ENCODE measurements at regions not wholly inside any gene's neighbourhood (a gene's known extent, or its start where the extent isn't known, plus 50 kb on each side); places are given as distances from the start of the nearest gene placed in this dataset.
A peak's percentile ranks its signal among the peaks of the same experiment; 100 is the strongest.
"Not testable (repeated sequence)": the region's sequence is repeated elsewhere in the genome, so short reads cannot be mapped to it uniquely, and the experiment has no call there.

DNA sequence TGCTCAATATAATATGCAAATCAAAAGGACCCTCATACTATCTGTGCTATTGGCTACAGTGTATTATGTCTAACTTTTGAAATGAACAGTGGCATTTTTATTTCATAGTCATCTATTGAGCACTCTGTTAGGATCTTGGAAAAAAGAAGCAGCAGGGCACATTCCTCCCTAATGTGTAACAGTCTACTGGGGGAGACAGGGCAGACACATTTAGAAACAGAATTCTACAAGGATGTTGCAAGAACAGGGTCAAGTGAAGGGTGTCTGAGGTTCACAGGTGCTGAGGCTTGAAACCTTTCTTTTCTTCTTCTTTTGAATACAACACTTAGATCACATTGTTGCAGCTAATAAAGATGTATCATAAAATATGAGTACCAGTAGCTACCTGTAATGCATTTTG, 129.7 kb upstream of the SLC4A4 start:
- peak; percentile 86 for DNase-seq (ENCODE audit: low spot score)

DNA sequence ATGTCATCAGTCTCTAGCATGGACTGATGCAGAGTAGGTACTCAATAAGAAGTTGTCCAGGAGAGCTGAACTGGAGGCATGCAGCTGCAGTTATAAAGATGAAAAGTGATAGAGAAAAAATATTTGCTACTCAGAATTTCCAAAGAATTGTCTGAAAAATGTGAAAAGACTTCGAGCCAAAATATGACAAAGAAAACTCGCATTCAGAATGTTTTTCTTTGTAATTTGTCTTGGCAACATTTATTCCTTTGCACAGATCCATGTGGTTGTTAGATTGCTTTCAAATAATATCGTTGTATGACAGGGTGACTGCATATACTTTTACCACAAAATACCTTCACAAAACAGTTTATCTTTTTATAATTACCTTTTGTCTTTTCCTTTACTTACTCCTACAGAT, 128.0 kb upstream of the SLC4A4 start:
- peak; percentile 22 for DNase-seq (ENCODE audit: low spot score)

DNA sequence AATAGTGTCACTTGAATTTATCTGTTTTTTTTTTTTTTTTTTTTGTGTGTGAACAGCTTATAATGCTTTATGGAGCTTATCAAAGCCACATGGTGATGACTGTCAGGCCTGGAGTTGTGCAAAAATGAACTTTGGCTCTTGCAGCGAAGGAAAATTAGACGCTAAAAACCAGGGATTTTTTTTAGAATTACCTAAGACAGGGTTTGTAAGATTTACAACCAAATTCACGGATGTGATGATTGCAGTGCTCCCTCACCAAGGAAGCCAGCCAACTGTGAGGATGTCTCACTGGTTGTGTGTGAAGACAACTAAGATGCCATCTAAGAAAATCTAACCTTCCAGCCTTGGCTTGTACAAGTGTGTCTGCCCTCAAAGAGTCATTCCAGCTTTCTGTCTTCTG, 127.1 kb upstream of the SLC4A4 start:
- peak; percentile 64 for DNase-seq (ENCODE audit: low spot score)

DNA sequence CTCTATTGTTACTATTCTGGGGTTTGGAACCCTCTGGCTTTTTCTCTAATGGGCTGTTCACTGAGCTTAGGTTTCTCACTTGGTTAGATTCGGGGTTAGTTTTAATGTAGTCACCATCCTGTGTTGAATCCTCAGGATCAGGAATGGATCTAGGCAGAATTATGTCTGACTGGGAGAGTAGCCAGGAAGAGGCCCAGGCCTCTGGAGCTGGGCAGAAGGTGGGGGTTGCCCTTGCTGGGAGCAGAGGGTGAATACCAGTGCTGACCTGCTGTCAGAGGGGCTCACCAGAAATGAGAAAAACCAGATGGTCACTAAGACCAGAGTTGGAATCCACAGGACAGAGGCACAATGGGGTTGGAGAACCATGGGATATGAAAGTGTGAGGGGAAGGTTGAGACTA, 126.6 kb upstream of the SLC4A4 start:
- DNase-seq (ENCODE audit: low spot score): no peak

DNA sequence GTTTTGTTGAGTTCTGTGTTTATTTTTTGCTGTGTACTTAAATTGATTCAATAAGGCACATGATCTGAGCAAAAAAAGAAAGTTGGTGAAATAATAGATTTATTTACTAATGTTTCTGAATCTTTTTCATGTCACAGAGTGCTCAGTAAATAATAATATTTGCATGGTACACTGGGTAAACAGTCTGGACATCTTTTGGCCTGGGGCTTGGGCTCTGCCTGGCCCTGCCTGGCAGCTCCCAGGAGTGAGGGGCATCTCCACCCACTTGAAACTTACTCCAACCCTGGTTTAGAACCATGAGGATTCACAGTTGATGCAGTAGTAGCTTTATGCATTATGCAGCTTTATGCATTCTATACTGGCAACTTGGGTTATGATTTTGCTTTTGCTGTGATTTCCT, 124.2 kb upstream of the SLC4A4 start:
- DNase-seq (ENCODE audit: low spot score): no peak

DNA sequence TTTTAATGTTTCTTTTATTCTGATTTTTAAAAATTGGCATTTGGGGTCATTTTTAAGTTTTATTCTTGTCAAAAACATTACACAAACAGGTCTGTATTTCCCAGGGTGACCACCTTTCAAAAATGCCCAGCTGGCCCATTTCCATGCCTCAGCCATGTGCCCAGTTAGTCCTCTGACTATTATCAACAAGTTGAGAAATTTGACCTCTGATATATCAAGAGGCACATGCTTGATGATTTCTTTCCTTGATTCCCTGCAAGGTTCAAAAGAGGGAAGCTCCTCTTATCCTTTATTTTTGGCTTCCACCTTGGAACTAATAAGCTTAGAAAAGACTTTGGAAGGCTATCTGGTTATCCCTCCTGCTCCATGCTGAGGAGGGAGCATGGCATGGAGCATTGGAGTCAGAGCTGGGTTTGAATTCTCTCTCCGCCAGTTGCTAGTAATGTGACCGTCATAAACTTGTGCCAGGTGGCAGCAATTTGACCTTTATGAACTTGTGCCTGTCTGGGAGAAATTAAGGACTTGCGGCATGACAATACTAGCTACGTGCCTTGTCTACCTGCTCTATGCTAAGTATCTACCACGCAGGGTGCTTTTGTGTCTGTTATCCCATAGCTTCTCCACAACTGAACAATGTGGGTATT, 122.4 kb upstream of the SLC4A4 start:
- no peak for DNase-seq (ENCODE audit: low spot score)

DNA sequence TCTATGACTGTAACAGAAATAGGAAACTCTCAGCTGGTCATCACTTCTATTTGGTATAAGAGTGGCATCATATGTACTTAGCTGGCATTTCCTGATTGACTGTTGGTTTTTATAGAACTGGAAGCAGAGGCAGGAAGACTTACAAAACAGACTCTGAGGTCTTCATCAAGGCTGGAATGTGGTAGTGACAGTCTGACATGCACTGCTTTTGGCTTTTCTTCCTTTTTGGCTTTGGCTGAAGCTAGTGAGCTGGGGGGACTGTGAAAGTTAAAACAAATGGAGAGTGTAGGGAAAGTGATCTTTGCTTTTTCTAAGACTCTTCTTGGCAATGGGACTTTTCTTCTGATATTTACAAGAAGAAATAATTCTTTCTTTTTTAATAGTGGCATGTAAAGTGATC, 121.1 kb upstream of the SLC4A4 start:
- DNase-seq (ENCODE audit: low spot score): peak; percentile 18

DNA sequence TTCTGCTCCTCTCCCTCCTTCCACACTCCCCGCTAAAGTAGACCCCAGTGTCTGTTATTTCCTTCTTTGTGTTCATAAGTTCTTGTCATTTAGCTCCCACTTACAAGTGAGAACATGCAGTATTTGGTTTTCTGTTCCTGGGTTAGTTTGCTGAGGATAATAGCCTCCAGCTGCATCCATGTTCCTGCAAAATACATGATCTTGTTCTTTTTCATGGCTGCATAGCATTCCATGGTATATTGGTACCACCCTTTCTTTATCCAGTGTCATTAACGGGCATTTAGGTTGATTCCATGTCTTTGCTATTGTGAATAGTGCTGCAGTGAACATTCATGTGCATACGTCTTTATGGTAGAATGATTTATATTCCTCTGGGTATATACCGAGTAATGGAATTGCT, 118.0 kb upstream of the SLC4A4 start:
- DNase-seq (ENCODE audit: low spot score): not testable (repeated sequence)

DNA sequence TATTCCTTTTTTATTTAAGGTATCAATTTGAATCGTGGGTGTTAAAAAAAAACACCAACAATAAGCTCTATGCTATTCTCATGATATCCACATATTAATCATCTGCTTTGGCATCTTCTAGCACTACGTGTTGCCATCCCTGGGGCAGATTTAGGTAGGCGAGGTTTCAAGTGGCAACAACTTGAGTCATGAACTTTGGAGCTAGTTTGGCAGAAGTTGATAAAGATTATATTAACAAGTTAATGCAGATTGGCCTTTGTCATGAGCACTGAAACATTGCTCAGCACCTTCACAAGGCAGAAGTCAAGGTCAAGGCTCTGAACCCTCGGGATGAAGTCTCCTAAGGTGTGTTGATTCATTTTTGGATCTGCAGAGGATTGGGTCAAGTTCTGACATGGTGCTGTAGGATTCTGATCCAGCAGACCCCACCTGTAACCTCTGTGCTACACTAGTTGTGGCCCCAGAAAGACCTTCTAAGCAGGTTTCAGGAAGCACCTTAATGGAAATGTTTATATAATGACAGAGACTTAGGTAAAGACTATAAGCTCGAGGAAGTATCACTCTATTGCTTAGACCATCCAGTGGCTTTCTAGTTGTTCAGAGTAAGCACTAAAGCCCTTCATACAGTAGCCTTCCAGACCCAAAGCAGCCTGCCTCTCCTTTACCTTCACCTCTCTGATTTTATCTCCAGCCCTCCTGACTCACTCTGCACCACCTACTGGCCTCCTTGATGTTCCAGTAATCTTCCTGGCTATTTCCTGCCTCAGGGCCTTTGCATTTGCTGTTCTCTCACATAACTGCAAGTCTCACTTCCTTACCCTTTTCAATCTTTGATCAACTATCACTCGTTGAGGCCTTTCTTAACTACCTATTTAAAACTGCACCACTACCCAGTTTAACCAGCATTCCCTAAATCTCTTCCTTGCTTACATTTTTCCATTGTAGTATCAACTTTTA, 117.0 kb upstream of the SLC4A4 start:
- no peak for DNase-seq (ENCODE audit: low spot score)

DNA sequence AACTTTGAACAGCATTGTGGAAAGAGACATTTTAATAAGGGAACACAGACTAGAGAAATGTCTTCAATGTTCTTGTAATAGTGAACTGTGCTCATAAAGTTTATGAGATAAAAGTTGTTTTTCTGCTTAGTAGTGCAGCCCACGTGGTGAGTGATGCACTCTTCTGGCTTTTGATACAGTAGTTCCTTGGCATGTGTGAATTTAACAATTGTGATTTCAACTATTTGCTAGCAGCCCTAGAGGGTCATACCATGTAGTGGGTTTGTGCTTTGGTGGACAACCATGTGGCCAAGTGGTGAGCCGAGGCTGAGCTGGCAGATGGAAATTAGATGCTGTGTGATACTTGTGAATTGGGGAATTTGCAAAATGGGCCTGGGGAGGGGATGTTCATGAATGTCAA, 116.2 kb upstream of the SLC4A4 start:
- DNase-seq (ENCODE audit: low spot score): no peak

DNA sequence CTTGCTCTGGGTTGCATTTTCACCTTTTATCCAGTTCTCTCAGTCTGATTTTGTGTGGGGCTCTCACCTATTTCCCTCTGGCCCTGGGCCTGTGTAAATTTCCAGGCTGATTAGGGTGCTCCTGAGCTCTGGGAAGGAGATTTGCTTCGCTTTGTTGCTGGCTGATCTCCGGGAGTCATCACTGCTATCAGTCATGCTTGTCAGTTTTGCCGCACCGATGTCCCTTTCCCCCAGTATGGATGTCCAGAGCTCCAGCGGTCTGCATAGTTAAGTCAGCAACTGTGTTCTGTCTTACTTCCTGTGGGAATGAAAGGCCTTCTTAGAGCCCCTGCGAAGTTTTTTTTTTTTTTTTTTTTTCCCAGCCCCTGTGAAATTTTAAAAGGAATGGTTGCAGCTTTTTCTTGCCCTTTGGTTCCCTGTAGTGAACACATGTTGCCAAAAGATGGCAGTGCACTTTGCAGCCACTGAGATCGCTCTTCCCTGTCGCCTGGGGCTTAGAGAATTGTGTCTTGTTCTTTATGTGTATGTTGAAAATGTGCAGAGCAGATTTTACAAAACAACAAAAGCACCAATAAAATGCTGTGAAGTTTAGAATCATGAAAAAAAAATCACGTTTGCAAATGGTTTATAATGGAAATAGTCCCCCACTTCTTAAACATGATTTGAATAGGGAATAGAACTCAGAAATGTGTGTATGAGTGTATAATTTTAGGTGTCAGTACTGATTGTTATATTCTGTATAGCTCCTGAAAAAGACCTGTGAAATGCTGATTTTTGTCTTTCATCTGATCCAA, 109.1 kb upstream of the SLC4A4 start:
- DNase-seq (ENCODE audit: low spot score): peak; percentile 77

DNA sequence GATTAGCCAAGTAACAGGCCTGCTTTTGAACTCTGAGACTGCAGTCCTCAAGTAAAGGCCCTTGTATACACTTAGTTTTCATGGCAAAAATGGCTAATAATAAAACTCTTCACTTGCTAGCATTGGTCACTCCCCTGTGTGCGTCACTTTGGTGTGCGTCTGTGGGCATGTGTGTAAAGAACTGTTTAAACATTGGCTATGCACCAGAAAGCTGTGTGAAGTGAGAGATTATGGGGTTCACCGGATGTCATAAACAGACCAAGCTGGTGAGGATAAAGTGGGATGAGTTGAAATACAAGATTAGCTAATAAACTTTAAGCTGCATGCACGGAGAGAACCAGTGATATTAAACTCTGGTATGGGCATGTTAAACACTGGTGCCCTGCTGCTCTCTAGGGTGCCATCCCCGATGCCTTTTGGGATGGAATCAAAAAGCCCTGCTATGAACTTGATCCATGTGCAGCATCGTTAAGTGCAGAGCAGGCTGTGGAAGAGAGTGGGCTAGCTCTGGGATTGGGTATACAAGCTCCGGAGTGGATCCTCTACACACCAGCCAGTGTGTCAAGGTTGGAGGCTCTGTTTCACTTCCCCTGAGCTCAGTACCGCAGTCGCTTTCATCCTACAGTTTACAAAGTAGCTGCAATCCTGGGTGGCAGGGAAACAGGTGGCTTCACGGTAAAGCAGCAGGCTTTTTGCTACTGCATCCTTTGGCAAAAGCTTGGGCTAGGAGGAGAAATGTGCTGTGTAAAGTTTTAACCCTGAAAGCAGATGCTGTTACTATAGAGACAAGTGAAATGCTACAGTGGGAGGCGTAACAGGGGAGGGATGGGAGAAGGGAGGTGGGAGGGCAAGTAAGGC, 108.3 kb upstream of the SLC4A4 start:
- DNase-seq (ENCODE audit: low spot score): peak; percentile 17

DNA sequence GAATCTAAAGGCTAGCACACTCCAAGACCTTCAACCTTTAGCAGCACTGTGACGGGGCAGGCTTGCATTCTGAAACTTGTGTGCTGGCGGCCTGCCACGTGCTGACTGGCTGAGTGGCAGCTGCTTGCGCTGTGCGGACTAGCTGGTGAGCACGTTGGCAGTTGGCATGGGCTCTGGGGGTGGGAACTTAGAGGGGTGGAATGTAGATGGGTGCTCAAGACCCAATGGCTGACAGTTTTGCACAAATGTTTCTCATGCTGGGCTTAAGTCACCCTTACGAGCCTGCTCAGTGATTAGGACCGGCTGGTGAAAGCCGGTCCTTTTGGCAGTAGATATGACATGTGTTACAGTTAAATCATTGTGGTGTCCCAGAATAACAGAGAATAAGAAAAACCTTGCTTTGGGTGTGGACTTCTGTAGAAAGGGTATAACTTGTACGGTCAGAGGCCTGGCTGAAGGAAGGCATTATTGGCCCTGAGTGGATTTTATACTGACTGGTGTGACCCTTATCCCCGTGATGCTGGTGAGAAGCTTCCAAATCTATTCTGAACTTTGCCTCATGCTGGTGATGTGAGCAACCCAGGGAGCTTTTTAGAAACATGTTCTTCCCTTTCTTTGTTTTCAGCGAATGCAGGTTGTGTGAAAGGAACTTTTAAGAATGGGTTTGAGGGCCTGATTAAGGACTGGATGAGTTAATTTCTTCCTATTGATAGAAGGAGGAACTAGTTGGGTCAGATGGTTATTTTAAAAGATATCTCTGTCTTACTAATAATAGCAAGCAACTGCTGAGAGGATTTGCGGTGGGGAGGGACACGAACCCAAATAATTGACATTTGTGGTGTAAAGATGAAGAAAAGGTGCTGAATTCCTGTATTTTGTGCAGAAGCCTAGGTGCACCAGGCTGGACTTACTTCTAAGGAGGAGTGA, 107.4 kb upstream of the SLC4A4 start:
- DNase-seq (ENCODE audit: low spot score): peak; percentile 81

DNA sequence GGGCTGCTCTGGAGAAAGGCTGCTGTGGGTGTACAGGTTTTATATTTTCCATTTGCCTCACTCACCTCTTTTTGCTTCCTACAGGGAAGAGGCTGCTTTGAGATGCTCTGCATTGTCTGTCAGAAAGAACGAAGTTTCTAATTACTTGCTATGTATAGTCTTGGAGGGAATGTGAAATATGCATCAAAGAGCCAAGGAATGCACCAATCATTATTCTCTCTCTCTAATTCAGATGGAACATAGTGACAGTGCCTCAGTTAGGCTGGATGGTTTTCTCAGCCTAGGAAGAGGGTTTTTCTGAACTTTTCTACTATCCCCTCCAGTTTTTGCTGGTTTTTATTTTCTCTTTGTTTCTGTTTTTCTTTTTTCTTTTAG, 106.8 kb upstream of the SLC4A4 start:
- DNase-seq (ENCODE audit: low spot score): no peak

DNA sequence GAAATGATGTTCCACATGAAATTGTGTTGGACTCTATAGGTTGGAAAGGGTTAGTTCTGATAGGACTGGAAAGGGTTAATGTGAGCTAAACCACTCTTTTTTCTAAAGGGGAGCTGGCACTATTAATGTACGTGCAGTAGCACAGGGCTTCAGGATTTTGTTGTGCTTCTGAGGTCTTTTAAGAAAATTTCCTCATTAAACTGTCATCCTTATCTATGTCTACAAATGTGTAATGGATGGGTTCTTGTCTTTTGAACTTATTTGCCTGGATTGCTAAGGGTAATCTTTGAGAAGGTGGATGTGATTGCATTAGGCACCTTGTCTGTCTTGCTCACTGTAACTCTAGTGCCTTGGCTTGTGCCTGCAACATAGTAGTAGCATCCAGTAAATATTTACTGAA, 106.0 kb upstream of the SLC4A4 start:
- no peak for DNase-seq (ENCODE audit: low spot score)

DNA sequence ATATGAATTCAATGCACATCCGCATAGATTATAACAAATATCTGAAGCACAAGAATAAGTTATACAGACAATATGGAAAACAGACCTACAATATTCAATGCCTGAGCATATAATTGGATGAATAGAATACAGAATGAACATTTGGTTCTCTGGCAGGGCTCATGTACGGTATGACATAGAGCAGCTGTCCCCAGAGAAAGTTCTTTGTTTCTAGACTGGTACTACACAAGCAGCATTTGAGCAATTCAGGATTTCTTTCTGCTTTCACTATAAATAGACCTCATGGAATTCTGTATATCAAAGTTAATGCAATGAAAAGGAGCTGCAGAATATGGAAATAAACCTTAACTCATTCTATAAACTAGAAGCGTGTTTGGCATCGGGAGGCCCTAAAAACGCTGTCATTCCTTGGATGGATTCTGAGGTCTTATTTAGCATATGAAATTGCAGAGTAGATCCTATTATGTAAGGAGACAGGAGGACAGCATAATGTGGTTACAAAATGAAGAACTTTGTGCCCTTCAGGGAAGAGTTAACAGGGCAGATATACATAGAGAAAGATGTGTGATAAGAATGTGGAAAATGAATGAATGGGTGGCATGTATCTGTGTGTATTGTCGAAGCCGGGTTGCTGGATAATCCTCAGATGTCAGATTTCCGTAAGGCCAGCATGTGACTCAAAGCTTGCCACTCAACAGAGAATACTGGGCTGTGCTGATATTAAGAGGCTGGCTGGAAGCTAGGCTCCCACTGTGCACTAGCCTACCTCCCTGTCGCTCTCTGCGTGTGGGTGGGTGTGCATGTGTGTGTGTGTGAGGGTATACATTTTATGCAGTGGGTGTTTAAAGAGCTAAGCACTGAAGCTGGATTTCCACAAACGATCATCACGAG, 103.3 kb upstream of the SLC4A4 start:
- DNase-seq (ENCODE audit: low spot score): no peak

DNA sequence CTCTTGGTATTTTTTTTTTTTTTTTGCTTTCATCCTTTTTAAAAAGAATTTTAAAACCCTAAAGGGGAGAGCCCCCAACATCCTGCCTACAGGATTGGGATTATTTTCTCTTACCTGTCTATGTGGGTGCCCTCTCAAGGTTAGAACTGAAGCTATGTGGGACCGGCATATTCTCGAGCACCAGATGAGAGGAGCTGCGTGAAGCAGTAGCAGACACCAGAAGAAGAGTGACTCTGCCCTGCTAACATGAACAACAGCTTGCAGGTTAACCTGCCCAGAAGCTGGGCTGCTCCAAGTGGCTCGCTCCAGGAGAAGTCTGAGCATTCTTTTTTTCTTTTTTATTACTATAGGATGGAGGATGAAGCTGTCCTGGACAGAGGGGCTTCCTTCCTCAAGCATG, 102.6 kb upstream of the SLC4A4 start:
- no peak for DNase-seq (ENCODE audit: low spot score)

DNA sequence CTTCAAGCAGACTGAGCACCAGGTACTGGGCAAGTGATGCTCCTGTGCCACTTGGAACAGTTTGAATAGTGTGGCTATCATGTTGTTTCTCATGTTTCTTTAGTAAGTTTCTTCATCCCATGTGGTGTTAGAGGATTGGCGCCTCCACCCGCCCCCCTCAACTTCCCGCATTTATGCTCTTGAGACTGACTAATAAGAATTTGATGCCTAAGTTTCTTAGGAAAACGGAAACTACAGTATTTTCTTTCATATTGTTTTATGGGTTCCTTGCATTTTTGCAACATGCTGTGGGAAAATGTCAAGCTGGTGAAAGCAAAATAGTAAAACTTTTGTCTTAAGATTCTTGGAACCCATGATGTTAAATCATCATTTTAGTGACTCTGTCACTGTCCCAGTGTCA, 101.2 kb upstream of the SLC4A4 start:
- no peak for DNase-seq (ENCODE audit: low spot score)

DNA sequence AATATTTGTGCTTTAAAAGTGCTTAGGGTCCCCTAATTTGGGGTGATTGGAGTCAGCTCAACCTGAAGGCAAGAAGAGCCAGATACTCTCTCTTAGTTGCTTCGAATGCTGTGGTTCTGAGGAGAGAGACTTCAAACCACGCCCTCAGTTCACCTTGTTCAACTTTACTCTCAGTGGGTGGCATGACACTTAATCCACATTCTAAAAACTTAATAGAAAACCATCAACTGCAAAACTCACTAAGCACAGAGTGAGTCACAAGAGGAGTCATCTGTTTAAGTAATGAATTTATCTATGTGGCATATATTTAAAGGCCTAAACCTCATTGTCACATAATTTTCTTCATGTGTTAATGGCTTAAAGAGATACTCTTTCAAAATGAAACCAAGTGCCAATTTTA, 99.5 kb upstream of the SLC4A4 start:
- DNase-seq (ENCODE audit: low spot score): no peak

DNA sequence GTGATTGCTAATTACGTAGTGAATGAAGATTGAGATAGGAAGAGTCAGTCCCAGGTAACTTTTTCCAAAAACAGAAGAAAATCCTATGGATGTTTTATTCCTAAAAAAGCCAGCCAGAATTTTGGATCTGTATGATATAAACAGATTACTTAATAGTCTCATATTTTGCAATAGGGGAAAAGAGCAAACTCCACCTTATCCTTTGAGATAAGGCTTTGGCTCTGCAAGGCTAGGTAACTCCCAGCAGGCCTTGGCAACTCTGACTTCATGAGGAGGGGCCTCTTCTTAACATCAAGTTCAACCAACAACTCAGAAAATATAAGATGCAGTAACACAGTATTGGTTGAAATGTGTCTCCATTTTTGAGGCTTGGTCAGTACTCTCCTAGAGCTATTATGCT, 98.7 kb upstream of the SLC4A4 start:
- DNase-seq (ENCODE audit: low spot score): no peak
